WTC11 (cell line): ENCODE measurements at regions not wholly inside any gene's neighbourhood (a gene's known extent, or its start where the extent isn't known, plus 50 kb on each side); places are given as distances from the start of the nearest gene placed in this dataset.

Experiments used
- ATAC-seq: fragments of 200-7000 bp; cut with Tn5 transposase; 2 replicates; pipeline ENCODE4 v1.10.0; 2021; ENCODE audit warnings: mild to moderate bottlenecking, moderate library complexity
- CTCF ChIA-PET: fragments of 300-600 bp; sonication (Branson Sonifier 250); formaldehyde crosslinking; loops from one replicate; lab custom pipeline; 2021; ENCODE audit warnings: antibody characterized with exemption; lab: Charles Lee
- POLR2A ChIA-PET: fragments of 350-600 bp; sonication (Branson Sonifier 250); formaldehyde crosslinking; loops from one replicate; lab custom pipeline; 2021; ENCODE audit warnings: antibody characterized with exemption; lab: Charles Lee
- DNase-seq: peaks from one replicate; pipeline ENCODE4 v3.0.0; 2021; ENCODE audit warnings: low spot score
- H3K27ac Mint-ChIP-seq: 2 replicates; pipeline ENCODE4 v1.8.0; 2021; ENCODE audit warnings: mixed read lengths
- H3K27me3 Mint-ChIP-seq: 2 replicates; pipeline ENCODE4 v1.8.0; 2021; ENCODE audit warnings: low read depth, mild to moderate bottlenecking, moderate library complexity, mixed read lengths
- H3K36me3 Mint-ChIP-seq: 2 replicates; pipeline ENCODE4 v1.8.0; 2021; ENCODE audit warnings: mixed read lengths
- H3K4me1 Mint-ChIP-seq: 2 replicates; pipeline ENCODE4 v1.8.0; 2022; ENCODE audit warnings: mixed read lengths
- H3K4me3 Mint-ChIP-seq: 2 replicates; pipeline ENCODE4 v1.8.0; 2021; ENCODE audit warnings: mild to moderate bottlenecking, moderate library complexity, mixed read lengths
- H3K9me3 Mint-ChIP-seq: 2 replicates; pipeline ENCODE4 v1.8.0; 2021; ENCODE audit warnings: mixed read lengths
- EMX1 ChIP-seq: fragments of 250-450 bp; sonication (Bioruptor Pico); IDR thresholded peaks from 2 replicates; pipeline ENCODE4 v1.8.0; 2021; ENCODE audit warnings: mild to moderate bottlenecking
- GABPB1 ChIP-seq: sonication (generic); formaldehyde crosslinking; IDR thresholded peaks from 2 replicates; pipeline ENCODE4 v1.8.1; 2023; ENCODE audit warnings: mild to moderate bottlenecking, missing genetic modification reagents
- HMGA2 ChIP-seq: fragments of 250-450 bp; sonication (Bioruptor Pico); IDR thresholded peaks from 2 replicates; pipeline ENCODE4 v1.4.0; 2021; ENCODE audit warnings: mild to moderate bottlenecking, moderate library complexity
- JAZF1 ChIP-seq: fragments of 250-450 bp; sonication (Bioruptor Pico); IDR thresholded peaks from 2 replicates; pipeline ENCODE4 v1.9.0; 2021; ENCODE audit warnings: moderate library complexity, mild to moderate bottlenecking, inconsistent platforms
- JUN ChIP-seq: sonication (generic); formaldehyde crosslinking; IDR thresholded peaks from 2 replicates; pipeline ENCODE4 v1.8.0; 2023; ENCODE audit warnings: mild to moderate bottlenecking, missing genetic modification reagents
- NFATC4 ChIP-seq: fragments of 250-450 bp; sonication (Bioruptor Pico); IDR thresholded peaks from 2 replicates; pipeline ENCODE4 v1.9.0; 2021; ENCODE audit warnings: mild to moderate bottlenecking
- PREB ChIP-seq: sonication (generic); formaldehyde crosslinking; IDR thresholded peaks from 2 replicates; pipeline ENCODE4 v1.8.1; 2022; ENCODE audit warnings: mild to moderate bottlenecking, missing genetic modification reagents, moderate library complexity, borderline replicate concordance
- SMAD3 ChIP-seq: sonication (generic); formaldehyde crosslinking; IDR thresholded peaks from 2 replicates; pipeline ENCODE4 v1.8.0; 2022; ENCODE audit warnings: missing genetic modification reagents, mild to moderate bottlenecking, borderline replicate concordance
- SMAD4 ChIP-seq: sonication (generic); formaldehyde crosslinking; IDR thresholded peaks from 2 replicates; pipeline ENCODE4 v1.8.0; 2022; ENCODE audit warnings: mild to moderate bottlenecking, missing genetic modification reagents
- SP1 ChIP-seq: sonication (generic); formaldehyde crosslinking; conservative IDR thresholded peaks from 2 replicates; pipeline ENCODE4 v1.8.1; 2022; ENCODE audit warnings: missing genetic modification reagents
- STAT6 ChIP-seq: sonication (generic); formaldehyde crosslinking; conservative IDR thresholded peaks from 2 replicates; pipeline ENCODE4 v1.8.1; 2023; ENCODE audit warnings: mild to moderate bottlenecking, low read depth, missing genetic modification reagents, moderate library complexity
- TEAD4 ChIP-seq: sonication (generic); formaldehyde crosslinking; IDR thresholded peaks from 2 replicates; pipeline ENCODE4 v1.8.0; 2022; ENCODE audit warnings: mild to moderate bottlenecking, missing genetic modification reagents
- ZNF317 ChIP-seq: sonication (generic); formaldehyde crosslinking; IDR thresholded peaks from 2 replicates; pipeline ENCODE4 v1.8.1; 2023; ENCODE audit warnings: low read depth, mild to moderate bottlenecking, moderate library complexity, missing genetic modification reagents, borderline replicate concordance
- ZNF416 ChIP-seq: fragments of 250-450 bp; sonication (Bioruptor Pico); IDR thresholded peaks from 2 replicates; pipeline ENCODE4 v1.9.0; 2021; ENCODE audit warnings: mild to moderate bottlenecking, inconsistent platforms
- ZSCAN18 ChIP-seq: fragments of 250-450 bp; sonication (Bioruptor Pico); IDR thresholded peaks from 2 replicates; pipeline ENCODE4 v2.1.2; 2022; ENCODE audit warnings: mild to moderate bottlenecking, moderate library complexity
- TF ChIP-seq, protein P1 (sequence below): fragments of 250-450 bp; sonication (Bioruptor Pico); IDR thresholded peaks from 2 replicates; pipeline ENCODE4 v1.9.0; 2021; ENCODE audit warnings: mild to moderate bottlenecking
- TF ChIP-seq, protein P2 (sequence below): sonication (generic); formaldehyde crosslinking; IDR thresholded peaks from 2 replicates; pipeline ENCODE4 v1.8.0; 2022; ENCODE audit warnings: mild to moderate bottlenecking, missing genetic modification reagents
- TF ChIP-seq, protein P3 (sequence below): fragments of 200-600 bp; IDR thresholded peaks from 2 replicates; pipeline ENCODE4 v1.8.0; 2022; ENCODE audit warnings: antibody characterized with exemption

GRCh38 chr2:51657849-51658248 lies 625.9 kb upstream of the NRXN1 start:
- POLR2A ChIA-PET: no interaction called here
- DNase-seq: no peak
- TF ChIP-seq EMX1 (CRISPR knock-in tag): no peak
- no peak for TF ChIP-seq JUN (CRISPR knock-in tag)
- TF ChIP-seq SMAD4 (CRISPR knock-in tag): no peak
- TF ChIP-seq PREB (CRISPR knock-in tag): no peak
- TF ChIP-seq JAZF1: no peak
- TF ChIP-seq STAT6 (CRISPR knock-in tag): no peak
- TF ChIP-seq, protein P1, sequence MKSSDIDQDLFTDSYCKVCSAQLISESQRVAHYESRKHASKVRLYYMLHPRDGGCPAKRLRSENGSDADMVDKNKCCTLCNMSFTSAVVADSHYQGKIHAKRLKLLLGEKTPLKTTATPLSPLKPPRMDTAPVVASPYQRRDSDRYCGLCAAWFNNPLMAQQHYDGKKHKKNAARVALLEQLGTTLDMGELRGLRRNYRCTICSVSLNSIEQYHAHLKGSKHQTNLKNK (CRISPR knock-in tag): no peak
- TF ChIP-seq TEAD4 (CRISPR knock-in tag): no peak
- no peak for TF ChIP-seq GABPB1 (CRISPR knock-in tag)
- TF ChIP-seq, protein P2, sequence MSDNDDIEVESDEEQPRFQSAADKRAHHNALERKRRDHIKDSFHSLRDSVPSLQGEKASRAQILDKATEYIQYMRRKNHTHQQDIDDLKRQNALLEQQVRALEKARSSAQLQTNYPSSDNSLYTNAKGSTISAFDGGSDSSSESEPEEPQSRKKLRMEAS (CRISPR knock-in tag): no peak
- TF ChIP-seq HMGA2 (CRISPR knock-in tag): no peak
- TF ChIP-seq, all 79 proteins: peak for 0
- no peak overlapping the region for H3K27ac Mint-ChIP-seq
- CTCF ChIA-PET: no interaction called here
- H3K4me3 Mint-ChIP-seq: no peak overlapping the region
- peaks cover 26% of the 10 kb centered on the region for H3K4me1 Mint-ChIP-seq
- no peaks in the 10 kb centered on the region for H3K36me3 Mint-ChIP-seq
- no peak for ATAC-seq
- H3K9me3 Mint-ChIP-seq: no peaks in the 10 kb centered on the region
- peaks cover 8% of the 10 kb centered on the region for H3K27me3 Mint-ChIP-seq

- DNase-seq (no peak), ATAC-seq (no peak)
- no peak overlapping the region for H3K27ac Mint-ChIP-seq
- ChIA-PET POLR2A (no interaction called here), CTCF (no interaction called here)
- TF ChIP-seq ZSCAN18 (CRISPR knock-in tag): no peak
- TF ChIP-seq ZNF416 (CRISPR knock-in tag): no peak
- no peak for TF ChIP-seq SP1 (CRISPR knock-in tag)
- TF ChIP-seq SMAD3 (CRISPR knock-in tag): no peak
- TF ChIP-seq ZNF317 (CRISPR knock-in tag): no peak
- no peak for TF ChIP-seq NFATC4
- TF ChIP-seq, protein P3, sequence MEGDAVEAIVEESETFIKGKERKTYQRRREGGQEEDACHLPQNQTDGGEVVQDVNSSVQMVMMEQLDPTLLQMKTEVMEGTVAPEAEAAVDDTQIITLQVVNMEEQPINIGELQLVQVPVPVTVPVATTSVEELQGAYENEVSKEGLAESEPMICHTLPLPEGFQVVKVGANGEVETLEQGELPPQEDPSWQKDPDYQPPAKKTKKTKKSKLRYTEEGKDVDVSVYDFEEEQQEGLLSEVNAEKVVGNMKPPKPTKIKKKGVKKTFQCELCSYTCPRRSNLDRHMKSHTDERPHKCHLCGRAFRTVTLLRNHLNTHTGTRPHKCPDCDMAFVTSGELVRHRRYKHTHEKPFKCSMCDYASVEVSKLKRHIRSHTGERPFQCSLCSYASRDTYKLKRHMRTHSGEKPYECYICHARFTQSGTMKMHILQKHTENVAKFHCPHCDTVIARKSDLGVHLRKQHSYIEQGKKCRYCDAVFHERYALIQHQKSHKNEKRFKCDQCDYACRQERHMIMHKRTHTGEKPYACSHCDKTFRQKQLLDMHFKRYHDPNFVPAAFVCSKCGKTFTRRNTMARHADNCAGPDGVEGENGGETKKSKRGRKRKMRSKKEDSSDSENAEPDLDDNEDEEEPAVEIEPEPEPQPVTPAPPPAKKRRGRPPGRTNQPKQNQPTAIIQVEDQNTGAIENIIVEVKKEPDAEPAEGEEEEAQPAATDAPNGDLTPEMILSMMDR: no peak
- H3K4me1 Mint-ChIP-seq: peaks cover 9% of the 10 kb centered on the region
- no peaks in the 10 kb centered on the region for H3K36me3 Mint-ChIP-seq
- no peaks in the 10 kb centered on the region for H3K27me3 Mint-ChIP-seq
- no peak overlapping the region for H3K4me3 Mint-ChIP-seq
- H3K9me3 Mint-ChIP-seq: no peaks in the 10 kb centered on the region
Observed at GRCh38 chr2:51650769-51651168, 618.8 kb upstream of the NRXN1 start.
